GM12892 (cell line): ENCODE measurements at regions not wholly inside any gene's neighbourhood (a gene's known extent, or its start where the extent isn't known, plus 50 kb on each side); places are given as distances from the start of the nearest gene placed in this dataset.

Experiments used
- POLR2A ChIP-seq: IDR thresholded peaks from 2 replicates; pipeline ENCODE4 v1.6.1; 2011; ENCODE audit warnings: low read depth, low read length, control low read depth
- POLR2AphosphoS5 ChIP-seq: IDR thresholded peaks from 2 replicates; pipeline ENCODE4 v1.6.1; 2011; ENCODE audit warnings: low read depth, low read length, control low read depth
- TAF1 ChIP-seq: IDR thresholded peaks from 2 replicates; pipeline ENCODE4 v1.6.1; 2011; ENCODE audit warnings: low read depth, mild to moderate bottlenecking, control low read depth, low read length, borderline replicate concordance

DNA sequence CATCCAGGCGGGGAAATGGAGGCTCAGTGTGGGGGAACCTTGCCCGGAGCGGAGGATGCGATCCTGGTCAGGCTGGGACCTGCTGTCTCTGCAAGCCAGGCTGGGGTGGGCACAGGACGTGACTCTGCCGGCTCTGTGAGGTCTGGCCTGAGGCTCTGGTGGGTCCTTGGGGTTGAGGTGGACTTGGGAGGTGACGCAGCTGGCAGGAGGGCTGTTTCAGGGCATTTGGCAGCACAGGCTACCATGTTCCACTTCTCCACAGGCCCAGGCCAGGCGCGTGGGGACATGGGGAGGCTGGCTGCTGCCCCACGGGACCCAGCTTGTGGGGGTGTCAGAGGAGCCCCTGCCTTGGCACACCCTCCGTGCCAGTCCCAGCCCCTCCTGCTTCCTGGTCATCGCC is 1199.7 kb downstream of the BRD1 start:
- TF ChIP-seq POLR2A = no peak
- TF ChIP-seq POLR2AphosphoS5 = no peak
- TF ChIP-seq TAF1 = no peak
